Mesothelial cell of epicardium (in vitro differentiated cells): ENCODE measurements at regions not wholly inside any gene's neighbourhood (a gene's known extent, or its start where the extent isn't known, plus 50 kb on each side); places are given as distances from the start of the nearest gene placed in this dataset.

Experiments used
- DNase-seq, 2 experiments: peaks; one replicate each; pipeline ENCODE4 v3.0.0; 2021; ENCODE audit warnings: low spot score in 2 of 2; ENCODE audit not compliant: unreplicated experiment in 2 of 2
- H3K27ac Mint-ChIP-seq: 2 replicates; pipeline ENCODE4 v1.8.0; 2021; ENCODE audit warnings: mixed read lengths
- H3K27me3 Mint-ChIP-seq: 2 replicates; pipeline ENCODE4 v1.8.0; 2021; ENCODE audit warnings: low read depth, mixed read lengths
- H3K36me3 Mint-ChIP-seq: 2 replicates; pipeline ENCODE4 v1.8.0; 2021; ENCODE audit warnings: mixed read lengths
- H3K4me1 Mint-ChIP-seq: 2 replicates; pipeline ENCODE4 v1.8.0; 2021; ENCODE audit warnings: mixed read lengths
- H3K4me3 Mint-ChIP-seq: 2 replicates; pipeline ENCODE4 v1.8.0; 2021; ENCODE audit warnings: mild to moderate bottlenecking, moderate library complexity, mixed read lengths
- H3K9me3 Mint-ChIP-seq: 2 replicates; pipeline ENCODE4 v1.8.0; 2021; ENCODE audit warnings: mixed read lengths
- TF ChIP-seq, protein P1 (sequence below): fragments of 200-600 bp; sonication (generic); IDR thresholded peaks from one replicate; pipeline ENCODE4 v1.5.0; 2021; ENCODE audit warnings: antibody characterized with exemption; ENCODE audit not compliant: unreplicated experiment

- Mint-ChIP-seq H3K36me3 (no peaks in the 10 kb centered on the region), H3K27me3 (no peaks in the 10 kb centered on the region), H3K9me3 (no peaks in the 10 kb centered on the region), H3K4me3 (no peak overlapping the region), H3K4me1 (peaks cover 6% of the 10 kb centered on the region), H3K27ac (no peak overlapping the region)
- TF ChIP-seq, protein P1, sequence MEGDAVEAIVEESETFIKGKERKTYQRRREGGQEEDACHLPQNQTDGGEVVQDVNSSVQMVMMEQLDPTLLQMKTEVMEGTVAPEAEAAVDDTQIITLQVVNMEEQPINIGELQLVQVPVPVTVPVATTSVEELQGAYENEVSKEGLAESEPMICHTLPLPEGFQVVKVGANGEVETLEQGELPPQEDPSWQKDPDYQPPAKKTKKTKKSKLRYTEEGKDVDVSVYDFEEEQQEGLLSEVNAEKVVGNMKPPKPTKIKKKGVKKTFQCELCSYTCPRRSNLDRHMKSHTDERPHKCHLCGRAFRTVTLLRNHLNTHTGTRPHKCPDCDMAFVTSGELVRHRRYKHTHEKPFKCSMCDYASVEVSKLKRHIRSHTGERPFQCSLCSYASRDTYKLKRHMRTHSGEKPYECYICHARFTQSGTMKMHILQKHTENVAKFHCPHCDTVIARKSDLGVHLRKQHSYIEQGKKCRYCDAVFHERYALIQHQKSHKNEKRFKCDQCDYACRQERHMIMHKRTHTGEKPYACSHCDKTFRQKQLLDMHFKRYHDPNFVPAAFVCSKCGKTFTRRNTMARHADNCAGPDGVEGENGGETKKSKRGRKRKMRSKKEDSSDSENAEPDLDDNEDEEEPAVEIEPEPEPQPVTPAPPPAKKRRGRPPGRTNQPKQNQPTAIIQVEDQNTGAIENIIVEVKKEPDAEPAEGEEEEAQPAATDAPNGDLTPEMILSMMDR = no peak
- no peak for DNase-seq
Observed at GRCh38 chr12:83220774-83221173, 534.1 kb downstream of the TMTC2 start.

GRCh38 chr12:83216230-83216629, 529.5 kb downstream of the TMTC2 start:
- TF ChIP-seq, protein P1 = no peak
- H3K4me3 Mint-ChIP-seq = no peak overlapping the region
- no peaks in the 10 kb centered on the region for H3K9me3 Mint-ChIP-seq
- H3K27me3 Mint-ChIP-seq = no peaks in the 10 kb centered on the region
- no peaks in the 10 kb centered on the region for H3K4me1 Mint-ChIP-seq
- H3K27ac Mint-ChIP-seq = no peak overlapping the region
- no peak for DNase-seq
- no peaks in the 10 kb centered on the region for H3K36me3 Mint-ChIP-seq

GRCh38 chr12:83214185-83214584, 527.5 kb downstream of the TMTC2 start:
- no peak for DNase-seq
- Mint-ChIP-seq H3K9me3 (no peaks in the 10 kb centered on the region), H3K27ac (no peak overlapping the region), H3K36me3 (no peaks in the 10 kb centered on the region), H3K27me3 (no peaks in the 10 kb centered on the region), H3K4me3 (no peak overlapping the region), H3K4me1 (no peaks in the 10 kb centered on the region)
- TF ChIP-seq, protein P1 = no peak

DNA sequence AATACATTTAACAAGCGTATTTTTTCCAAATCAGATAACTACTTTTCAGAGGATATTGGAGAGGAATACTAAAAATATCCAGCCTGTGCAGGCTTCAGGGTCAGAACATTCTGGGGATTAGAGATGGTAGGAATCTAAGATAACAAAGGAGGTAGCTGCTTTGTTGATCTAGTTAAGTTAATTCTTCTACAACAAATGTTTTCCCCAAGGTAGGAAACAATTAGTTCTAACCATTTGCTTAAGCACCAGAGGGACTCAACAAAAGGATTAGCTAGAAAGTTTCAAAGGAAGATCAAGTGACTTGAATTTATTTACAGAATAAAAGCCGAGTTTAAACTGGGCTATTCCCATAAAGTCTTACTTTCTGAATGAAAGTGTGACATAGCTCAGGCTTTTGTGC, 524.2 kb downstream of the TMTC2 start:
- no peak overlapping the region for H3K4me3 Mint-ChIP-seq
- no peak for DNase-seq
- H3K27me3 Mint-ChIP-seq = no peaks in the 10 kb centered on the region
- H3K27ac Mint-ChIP-seq = no peak overlapping the region
- no peaks in the 10 kb centered on the region for H3K36me3 Mint-ChIP-seq
- H3K4me1 Mint-ChIP-seq = no peaks in the 10 kb centered on the region
- TF ChIP-seq, protein P1 = no peak
- no peaks in the 10 kb centered on the region for H3K9me3 Mint-ChIP-seq

GRCh38 chr12:83199069-83199468, 512.4 kb downstream of the TMTC2 start:
- TF ChIP-seq, protein P1 = no peak
- Mint-ChIP-seq H3K4me1 (peaks cover 35% of the 10 kb centered on the region), H3K27me3 (no peaks in the 10 kb centered on the region), H3K9me3 (peaks cover 11% of the 10 kb centered on the region), H3K36me3 (no peaks in the 10 kb centered on the region), H3K27ac (peak overlapping the region; percentile 78), H3K4me3 (no peak overlapping the region)
- no peak for DNase-seq
